GM23338 (cell line): ENCODE measurements at regions not wholly inside any gene's neighbourhood (a gene's known extent, or its start where the extent isn't known, plus 50 kb on each side); places are given as distances from the start of the nearest gene placed in this dataset.
"Not testable (repeated sequence)": the region's sequence is repeated elsewhere in the genome, so short reads cannot be mapped to it uniquely, and the experiment has no call there.

Experiments used
- ATAC-seq: fragments of 200-7000 bp; cut with Tn5 transposase; 3 replicates; pipeline ENCODE4 v1.9.1; 2020
- DNase-seq: peaks from one replicate; pipeline ENCODE4 v3.0.0-alpha.2; 2015; ENCODE audit warnings: low spot score
- H2AFZ ChIP-seq: fragments of 200-600 bp; sonication (generic); 2 replicates; pipeline ENCODE4 v1.8.0; 2016; ENCODE audit warnings: antibody characterized with exemption, mild to moderate bottlenecking, moderate library complexity
- H3F3A ChIP-seq: fragments of 200-600 bp; sonication (generic); replicated peaks from 2 replicates; pipeline ENCODE4 v1.8.0; 2017; ENCODE audit warnings: antibody characterized with exemption, mixed run types, low read depth
- H3K27ac ChIP-seq: fragments of 200-600 bp; sonication (generic); 2 replicates; pipeline ENCODE4 v1.6.1; 2016; ENCODE audit warnings: low read depth
- H3K27me3 ChIP-seq: fragments of 200-600 bp; sonication (generic); 2 replicates; pipeline ENCODE4 v1.8.0; 2016; ENCODE audit warnings: mild to moderate bottlenecking, mixed run types, moderate library complexity; ENCODE audit not compliant: insufficient read depth
- H3K36me3 ChIP-seq: fragments of 200-600 bp; sonication (generic); 2 replicates; pipeline ENCODE4 v1.8.0; 2016; ENCODE audit warnings: mild to moderate bottlenecking; ENCODE audit not compliant: insufficient read depth
- H3K4me1 ChIP-seq: fragments of 200-600 bp; sonication (generic); 2 replicates; pipeline ENCODE4 v1.8.0; 2016; ENCODE audit warnings: mild to moderate bottlenecking, moderate library complexity; ENCODE audit not compliant: insufficient read depth
- H3K4me2 ChIP-seq: fragments of 200-600 bp; sonication (generic); 2 replicates; pipeline ENCODE4 v1.7.1; 2017; ENCODE audit warnings: mixed run types
- H3K4me3 ChIP-seq: fragments of 200-600 bp; sonication (generic); 2 replicates; pipeline ENCODE4 v1.6.1; 2016; ENCODE audit warnings: mixed run types
- H3K79me2 ChIP-seq: fragments of 200-600 bp; sonication (generic); replicated peaks from 2 replicates; pipeline ENCODE4 v1.8.0; 2017; ENCODE audit warnings: mild to moderate bottlenecking; ENCODE audit not compliant: insufficient read depth
- H3K9me2 ChIP-seq: fragments of 200-600 bp; sonication (generic); 2 replicates; pipeline ENCODE4 v1.8.0; 2017; ENCODE audit not compliant: insufficient read depth
- H4K20me1 ChIP-seq: fragments of 200-600 bp; sonication (generic); replicated peaks from 2 replicates; pipeline ENCODE4 v1.8.0; 2017; ENCODE audit warnings: mild to moderate bottlenecking; ENCODE audit not compliant: insufficient read depth
- H3K27ac Mint-ChIP-seq: 2 replicates; pipeline ENCODE4 v1.8.0; 2020; ENCODE audit warnings: inconsistent platforms, mild to moderate bottlenecking, moderate library complexity, mixed read lengths
- H3K27me3 Mint-ChIP-seq: 3 replicates; pipeline ENCODE4 v1.8.0; 2022; ENCODE audit warnings: low read depth, mild to moderate bottlenecking, moderate library complexity, mixed read lengths, inconsistent platforms; ENCODE audit not compliant: insufficient read depth, poor library complexity
- H3K36me3 Mint-ChIP-seq: 3 replicates; pipeline ENCODE4 v1.8.0; 2021; ENCODE audit warnings: low read depth, mild to moderate bottlenecking, inconsistent platforms, moderate library complexity, mixed read lengths
- H3K4me1 Mint-ChIP-seq: 3 replicates; pipeline ENCODE4 v1.8.0; 2020; ENCODE audit warnings: mild to moderate bottlenecking, inconsistent platforms, mixed read lengths
- H3K4me3 Mint-ChIP-seq: 3 replicates; pipeline ENCODE4 v1.8.0; 2021; ENCODE audit warnings: moderate library complexity, mild to moderate bottlenecking, inconsistent platforms, mixed read lengths
- H3K9me3 Mint-ChIP-seq: 3 replicates; pipeline ENCODE4 v1.8.0; 2020; ENCODE audit warnings: moderate library complexity, mild to moderate bottlenecking, inconsistent platforms, mixed read lengths
- CREB1 ChIP-seq: fragments of 250-450 bp; sonication (Bioruptor Pico); IDR thresholded peaks from 2 replicates; pipeline ENCODE4 v1.5.0; 2020; ENCODE audit warnings: low read depth, mild to moderate bottlenecking, moderate library complexity
- ETS1 ChIP-seq: IDR thresholded peaks from 2 replicates; pipeline ENCODE4 v1.6.1; 2016; ENCODE audit warnings: antibody characterized with exemption
- EZH2 ChIP-seq: fragments of 200-600 bp; sonication (generic); IDR thresholded peaks from one replicate; pipeline ENCODE4 v1.8.0; 2017; ENCODE audit warnings: antibody characterized with exemption, mild to moderate bottlenecking, low read depth; ENCODE audit not compliant: unreplicated experiment
- EZH2phosphoT487 ChIP-seq: fragments of 200-600 bp; sonication (generic); IDR thresholded peaks from one replicate; pipeline ENCODE4 v1.8.1; 2018; ENCODE audit warnings: antibody characterized with exemption; ENCODE audit not compliant: unreplicated experiment
- NANOG ChIP-seq: IDR thresholded peaks from 2 replicates; pipeline ENCODE4 v1.6.1; 2016; ENCODE audit warnings: antibody characterized with exemption, borderline replicate concordance
- POLR2AphosphoS5 ChIP-seq: IDR thresholded peaks from 2 replicates; pipeline ENCODE4 v1.6.1; 2016; ENCODE audit warnings: antibody characterized with exemption, low read depth
- REST ChIP-seq: IDR thresholded peaks from one replicate; pipeline ENCODE4 v1.6.1; 2018; ENCODE audit warnings: antibody characterized with exemption; ENCODE audit not compliant: unreplicated experiment
- STAT1 ChIP-seq: IDR thresholded peaks from one replicate; pipeline ENCODE4 v1.6.1; 2016; ENCODE audit warnings: antibody characterized with exemption; ENCODE audit not compliant: unreplicated experiment
- ZNF114 ChIP-seq: fragments of 250-450 bp; sonication (Bioruptor Pico); IDR thresholded peaks from 2 replicates; pipeline ENCODE4 v1.5.0; 2020; ENCODE audit warnings: mild to moderate bottlenecking, moderate library complexity
- ZNF331 ChIP-seq: fragments of 250-450 bp; sonication (Bioruptor Pico); IDR thresholded peaks from 2 replicates; pipeline ENCODE4 v1.5.0; 2020; ENCODE audit warnings: low read depth, mild to moderate bottlenecking, moderate library complexity

- no peak overlapping the region for H3K4me3 Mint-ChIP-seq
These were observed 57.3 kb downstream of the CCDC74A start for GRCh38 chr2:131584940-131585339.

GRCh38 chr2:131588152-131588873 is 60.6 kb downstream of the CCDC74A start:
- Histone ChIP-seq H3K36me3 (no peaks in the 10 kb centered on the region), H3K27ac (no peak overlapping the region), H3K4me2 (no peak overlapping the region), H3K4me3 (no peak overlapping the region), H4K20me1 (no peaks in the 10 kb centered on the region), H3K4me1 (no peaks in the 10 kb centered on the region), H3K79me2 (no peaks in the 10 kb centered on the region), H3K27me3 (no peaks in the 10 kb centered on the region), H2AFZ (no peak overlapping the region), H3F3A (no peaks in the 10 kb centered on the region), H3K9me2 (no peaks in the 10 kb centered on the region)
- H3K9me3 Mint-ChIP-seq, result no peaks in the 10 kb centered on the region
- H3K4me3 Mint-ChIP-seq, result no peak overlapping the region
- no peak for TF ChIP-seq EZH2
- no peak for TF ChIP-seq STAT1
- TF ChIP-seq NANOG, result no peak
- TF ChIP-seq ZNF331, result no peak
- no peak for TF ChIP-seq EZH2phosphoT487
- no peak for TF ChIP-seq REST
- no peak for TF ChIP-seq CREB1 (CRISPR knock-in tag)
- H3K4me1 Mint-ChIP-seq, result no peaks in the 10 kb centered on the region
- H3K36me3 Mint-ChIP-seq, result no peaks in the 10 kb centered on the region
- H3K27ac Mint-ChIP-seq, result no peak overlapping the region
- no peaks in the 10 kb centered on the region for H3K27me3 Mint-ChIP-seq
- DNase-seq (no peak), ATAC-seq (no peak)

More at GRCh38 chr2:131584940-131585339, 57.3 kb downstream of the CCDC74A start:
- no peaks in the 10 kb centered on the region for H3K79me2 ChIP-seq
- Mint-ChIP-seq H3K27ac (no peak overlapping the region), H3K9me3 (no peaks in the 10 kb centered on the region), H3K4me1 (peaks cover 9% of the 10 kb centered on the region), H3K27me3 (peaks cover 2% of the 10 kb centered on the region), H3K36me3 (no peaks in the 10 kb centered on the region)
- H3K4me2 ChIP-seq, result no peak overlapping the region
- no peaks in the 10 kb centered on the region for H3K9me2 ChIP-seq
- H3K27ac ChIP-seq, result no peak overlapping the region
- no peak overlapping the region for H3K4me3 ChIP-seq
- no peaks in the 10 kb centered on the region; the same call in 1 of the 2 replicates for H3K4me1 ChIP-seq
- no peaks in the 10 kb centered on the region for H3K27me3 ChIP-seq
- ATAC-seq (no peak), DNase-seq (no peak)
- no peak overlapping the region for H2AFZ ChIP-seq
- no peaks in the 10 kb centered on the region for H4K20me1 ChIP-seq
- H3K36me3 ChIP-seq, result no peaks in the 10 kb centered on the region
- no peaks in the 10 kb centered on the region for H3F3A ChIP-seq
- TF ChIP-seq POLR2AphosphoS5 (no peak), ETS1 (no peak), EZH2 (no peak), ZNF114 (CRISPR knock-in tag) (no peak), NANOG (no peak), EZH2phosphoT487 (no peak), STAT1 (no peak)

- not testable (repeated sequence) for ATAC-seq, H3K9me2 ChIP-seq, H3K4me1 Mint-ChIP-seq, H3F3A ChIP-seq, DNase-seq, H3K27me3 Mint-ChIP-seq, H4K20me1 ChIP-seq, H3K27me3 ChIP-seq, H3K4me1 ChIP-seq, H3K36me3 ChIP-seq, H3K4me3 ChIP-seq, H3K27ac Mint-ChIP-seq, H3K79me2 ChIP-seq, H3K4me3 Mint-ChIP-seq, H2AFZ ChIP-seq, H3K9me3 Mint-ChIP-seq, H3K27ac ChIP-seq, H3K4me2 ChIP-seq, H3K36me3 Mint-ChIP-seq
These were observed 61.4 kb downstream of the CCDC74A start for GRCh38 chr2:131589126-131589525.
